ENCODE measurements at regions not wholly inside any gene's neighbourhood (a gene's known extent, or its start where the extent isn't known, plus 50 kb on each side); places are given as distances from the start of the nearest gene placed in this dataset.

- Histone ChIP-seq H3K4me1 (ENCODE audit: control insufficient read depth in 1 of 2, insufficient read depth in 1 of 2, low read depth in 1 of 2, low read length in 1 of 2) (no peaks in the 10 kb centered on the region), H3K27me3 (no peaks in the 10 kb centered on the region), H3K36me3 (no peaks in the 10 kb centered on the region), H3K4me3 (ENCODE audit: low read depth in 1 of 2, low read length in 1 of 2) (no peak overlapping the region), H3K27ac (no peak overlapping the region), H3K9me3 (no peaks in the 10 kb centered on the region)
- TF ChIP-seq CTCF (IDR thresholded peaks at IDR 0.05): no peak
These were observed 207.6 kb downstream of the MIAT start for GRCh38 chr22:26865021-26865420.

- no peaks in the 10 kb centered on the region for H3K9me3 ChIP-seq
- no peaks in the 10 kb centered on the region for H3K36me3 ChIP-seq
- H3K4me3 ChIP-seq (ENCODE audit: low read depth in 1 of 2, low read length in 1 of 2): no peak overlapping the region
- TF ChIP-seq CTCF (IDR thresholded peaks at IDR 0.05): no peak
- no peak overlapping the region for H3K27ac ChIP-seq
- H3K4me1 ChIP-seq (ENCODE audit: control insufficient read depth in 1 of 2, insufficient read depth in 1 of 2, low read depth in 1 of 2, low read length in 1 of 2): no peaks in the 10 kb centered on the region
- no peaks in the 10 kb centered on the region for H3K27me3 ChIP-seq
These were observed 226.0 kb downstream of the MIAT start for GRCh38 chr22:26883393-26883792.

GRCh38 chr22:26884921-26885320, 227.5 kb downstream of the MIAT start:
- TF ChIP-seq CTCF (IDR thresholded peaks at IDR 0.05): no peak
- Histone ChIP-seq H3K36me3 (no peaks in the 10 kb centered on the region), H3K4me3 (ENCODE audit: low read depth in 1 of 2, low read length in 1 of 2) (no peak overlapping the region), H3K27me3 (no peaks in the 10 kb centered on the region), H3K4me1 (ENCODE audit: control insufficient read depth in 1 of 2, insufficient read depth in 1 of 2, low read depth in 1 of 2, low read length in 1 of 2) (no peaks in the 10 kb centered on the region), H3K27ac (no peak overlapping the region), H3K9me3 (no peaks in the 10 kb centered on the region)

- H3K27ac ChIP-seq: no peak overlapping the region
- no peaks in the 10 kb centered on the region for H3K4me1 ChIP-seq (ENCODE audit: control insufficient read depth in 1 of 2, insufficient read depth in 1 of 2, low read depth in 1 of 2, low read length in 1 of 2)
- TF ChIP-seq CTCF (IDR thresholded peaks at IDR 0.05): no peak
- H3K27me3 ChIP-seq: peaks cover 2% of the 10 kb centered on the region
- H3K9me3 ChIP-seq: no peaks in the 10 kb centered on the region
- H3K36me3 ChIP-seq: no peaks in the 10 kb centered on the region
- no peak overlapping the region for H3K4me3 ChIP-seq (ENCODE audit: low read depth in 1 of 2, low read length in 1 of 2)
These were observed 228.3 kb downstream of the MIAT start for GRCh38 chr22:26885441-26886261.

GRCh38 chr22:26887456-26887855, 230.1 kb downstream of the MIAT start:
- no peak for TF ChIP-seq CTCF (IDR thresholded peaks at IDR 0.05)
- H3K4me1 ChIP-seq (ENCODE audit: control insufficient read depth in 1 of 2, insufficient read depth in 1 of 2, low read depth in 1 of 2, low read length in 1 of 2): no peaks in the 10 kb centered on the region
- no peaks in the 10 kb centered on the region for H3K9me3 ChIP-seq
- no peaks in the 10 kb centered on the region for H3K36me3 ChIP-seq
- no peak overlapping the region for H3K27ac ChIP-seq
- H3K4me3 ChIP-seq (ENCODE audit: low read depth in 1 of 2, low read length in 1 of 2): no peak overlapping the region
- H3K27me3 ChIP-seq: peaks cover 20% of the 10 kb centered on the region
